G401.6 (cell line): ENCODE measurements at regions not wholly inside any gene's neighbourhood (a gene's known extent, or its start where the extent isn't known, plus 50 kb on each side); places are given as distances from the start of the nearest gene placed in this dataset.
"Not testable (repeated sequence)": the region's sequence is repeated elsewhere in the genome, so short reads cannot be mapped to it uniquely, and the experiment has no call there.

ENCODE experiments used
- FAIRE-seq: peaks from 2 replicates; lab custom pipeline; 2012; peaks lifted over from hg19 to GRCh38; lab: Jason Lieb, UNC

GRCh38 chr1:29424266-29424665 lies 187.9 kb downstream of the PTPRU start:
- no peak for FAIRE-seq

DNA sequence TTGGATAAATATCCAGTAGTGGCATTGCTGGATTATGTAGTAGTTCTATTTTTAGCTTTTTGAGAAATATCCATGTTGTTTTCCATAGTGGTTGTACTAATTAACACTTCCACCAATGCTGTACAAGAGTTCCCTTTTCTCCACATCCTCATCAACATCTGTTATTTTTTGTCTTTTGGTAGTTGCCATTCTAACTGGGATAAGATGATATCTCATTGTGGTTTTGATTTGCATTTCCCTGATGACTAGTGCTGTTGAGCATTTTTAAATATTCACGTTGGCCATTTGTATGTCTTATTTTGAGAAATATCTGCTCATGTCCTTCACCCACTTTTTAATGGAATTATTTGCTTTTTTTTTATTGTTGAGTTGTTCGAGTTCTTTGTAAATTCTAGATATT lies 183.9 kb downstream of the PTPRU start:
- no peak for FAIRE-seq

DNA sequence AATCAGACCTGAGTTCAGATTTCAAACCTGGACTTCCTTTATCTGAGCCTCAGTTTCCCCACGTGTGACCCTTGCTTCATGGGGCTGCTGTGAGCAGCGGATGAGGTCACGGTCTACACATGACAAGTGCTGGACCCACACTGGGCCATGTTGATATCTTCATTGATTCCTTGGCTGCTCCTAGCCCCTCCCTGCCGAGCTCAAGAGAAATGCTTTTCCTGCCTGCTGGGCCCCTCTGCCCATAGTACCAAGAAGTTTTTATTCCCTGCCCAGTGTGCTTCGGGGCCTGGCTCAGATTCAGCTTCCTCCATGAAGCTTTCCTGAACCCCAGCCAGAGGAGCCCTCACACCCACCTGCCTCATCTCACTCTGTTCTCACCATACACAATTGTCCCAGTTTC lies 181.6 kb downstream of the PTPRU start:
- no peak for FAIRE-seq

GRCh38 chr1:29417147-29417858 lies 181.0 kb downstream of the PTPRU start:
- FAIRE-seq: no peak

- FAIRE-seq: no peak
These were observed 180.2 kb downstream of the PTPRU start for GRCh38 chr1:29416267-29417146.

DNA sequence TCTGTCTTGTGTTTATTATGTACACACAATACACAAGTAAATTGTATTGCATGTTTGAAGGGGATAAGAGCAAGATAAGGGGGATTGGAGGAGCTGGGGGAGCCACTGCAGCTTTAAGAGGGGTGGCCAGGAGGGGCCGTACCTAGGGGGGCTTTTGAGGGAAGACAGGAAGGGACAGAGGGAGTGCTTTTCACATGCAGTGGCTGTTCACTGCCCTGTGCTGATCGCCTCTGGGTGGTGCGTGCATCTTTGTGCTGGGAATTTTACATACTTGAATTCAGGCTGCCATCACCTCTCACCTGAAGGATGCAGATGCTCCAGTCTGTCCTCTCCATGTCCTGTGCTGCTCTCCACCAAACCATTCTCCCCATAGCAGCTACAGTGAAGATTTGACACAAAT lies 179.5 kb downstream of the PTPRU start:
- no peak for FAIRE-seq

DNA sequence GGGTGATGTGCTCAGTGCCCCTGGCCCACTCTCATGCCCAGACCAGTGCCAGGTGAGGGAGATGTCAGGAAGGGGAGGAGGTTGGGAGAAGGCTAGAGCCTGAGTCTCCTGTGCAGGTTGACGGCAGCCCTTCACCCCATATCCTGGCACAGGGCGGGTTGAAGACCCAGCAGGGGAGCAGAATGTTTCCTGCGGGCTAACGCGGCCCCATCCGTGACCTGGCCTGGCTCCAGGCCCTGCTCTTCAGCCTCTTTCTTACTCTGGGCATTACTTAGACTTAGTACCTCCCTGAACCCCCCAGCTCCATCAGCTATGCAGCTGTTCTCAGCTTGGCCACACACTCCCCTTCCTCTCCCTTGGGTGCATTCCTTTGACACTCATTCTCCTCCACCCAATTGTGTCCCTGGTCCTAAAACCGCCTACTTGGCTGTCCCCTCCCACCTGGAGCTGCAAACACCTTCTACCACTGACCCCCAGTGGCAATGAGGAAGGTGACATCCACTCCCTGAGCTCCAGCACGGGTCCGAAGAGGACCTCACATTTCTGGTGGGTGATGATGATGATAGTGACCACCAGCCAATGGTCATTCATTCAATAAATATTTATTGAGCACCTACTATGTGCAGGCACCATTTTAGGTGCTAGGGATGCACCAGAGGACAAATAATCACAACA lies 179.0 kb downstream of the PTPRU start:
- FAIRE-seq: no peak

- no peak for FAIRE-seq
These were observed 177.8 kb downstream of the PTPRU start for GRCh38 chr1:29414086-29414485.

DNA sequence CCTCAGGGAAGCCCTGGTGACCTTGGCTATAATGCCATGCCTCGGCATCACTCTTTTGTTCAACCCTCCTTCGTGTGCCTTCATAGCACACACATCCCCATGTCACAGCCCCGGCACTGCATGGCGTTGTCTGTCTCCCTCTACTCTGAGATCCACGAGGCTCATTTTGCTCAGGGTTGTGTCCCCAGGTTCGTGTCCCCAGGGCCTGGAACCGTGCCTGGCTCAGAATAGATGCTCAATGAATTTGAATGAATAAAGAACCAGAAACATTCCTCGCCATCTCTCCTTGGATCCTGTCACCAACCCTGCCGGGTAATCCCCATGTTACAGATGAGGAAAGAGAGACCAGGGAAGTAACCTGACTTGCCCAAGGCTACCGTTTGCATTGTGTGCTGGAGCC lies 177.3 kb downstream of the PTPRU start:
- FAIRE-seq: no peak

- no peak for FAIRE-seq
These were observed 176.3 kb downstream of the PTPRU start for GRCh38 chr1:29412591-29412990.

- no peak for FAIRE-seq
These were observed 174.2 kb downstream of the PTPRU start for GRCh38 chr1:29410476-29410875.

GRCh38 chr1:29409616-29410015 lies 173.3 kb downstream of the PTPRU start:
- no peak for FAIRE-seq

GRCh38 chr1:29408831-29409605 lies 172.7 kb downstream of the PTPRU start:
- FAIRE-seq: no peak

DNA sequence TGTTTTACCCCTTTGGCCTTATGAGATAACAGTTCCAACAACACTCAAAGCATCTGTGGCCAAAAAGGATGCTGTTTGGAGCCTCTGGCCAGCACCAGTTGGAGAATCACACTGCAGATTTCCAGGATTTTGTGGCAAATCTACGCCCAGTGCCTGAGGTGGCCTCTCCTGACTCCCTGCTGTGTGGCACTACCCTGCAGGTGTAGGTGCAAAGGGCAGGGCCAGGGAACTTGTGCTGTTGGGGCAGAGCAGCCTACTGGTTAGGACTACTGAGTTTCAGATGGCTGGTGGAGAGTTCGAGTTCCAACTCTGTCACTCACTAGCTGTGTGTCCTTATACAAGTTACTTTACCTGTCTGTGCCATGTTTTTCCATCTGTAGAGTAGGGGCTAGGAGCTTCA lies 170.5 kb downstream of the PTPRU start:
- FAIRE-seq: no peak

DNA sequence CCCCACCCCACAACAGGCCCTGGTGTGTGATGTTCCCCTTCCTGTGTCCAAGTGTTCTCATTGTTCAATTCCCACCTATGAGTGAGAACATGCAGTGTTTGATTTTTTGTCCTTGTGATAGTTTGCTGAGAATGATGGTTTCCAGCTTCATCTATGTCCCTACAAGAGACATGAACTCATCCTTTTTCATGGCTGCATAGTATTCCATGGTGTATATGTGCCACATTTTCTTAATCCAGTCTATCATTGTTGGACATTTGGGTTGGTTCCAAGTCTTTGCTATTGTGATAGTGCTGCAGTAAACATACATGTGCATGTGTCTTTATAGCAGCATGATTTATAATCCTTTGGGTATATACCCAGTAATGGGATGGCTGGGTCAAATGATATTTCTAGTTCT lies 163.9 kb downstream of the PTPRU start:
- FAIRE-seq: not testable (repeated sequence)

DNA sequence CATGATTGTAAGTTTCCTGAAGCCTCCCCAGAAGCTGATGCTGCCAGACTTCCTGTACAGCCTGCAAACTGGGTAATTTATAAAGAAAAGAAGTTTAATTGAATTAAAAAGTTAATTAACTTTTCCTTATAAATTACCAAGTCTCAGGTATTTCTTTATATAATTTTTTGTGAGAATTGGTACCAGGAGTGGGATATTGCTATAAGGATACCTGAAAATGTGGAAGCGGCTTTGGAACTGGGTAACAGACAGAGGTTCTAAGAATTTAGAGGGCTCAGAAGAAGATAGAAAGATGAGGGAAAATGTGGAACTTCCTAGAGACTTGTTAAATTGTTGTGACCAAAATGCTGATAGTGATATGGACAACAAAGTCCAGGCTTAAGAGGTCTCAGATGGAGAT lies 163.1 kb downstream of the PTPRU start:
- no peak for FAIRE-seq

- no peak for FAIRE-seq
These were observed 162.1 kb downstream of the PTPRU start for GRCh38 chr1:29398431-29398830.

DNA sequence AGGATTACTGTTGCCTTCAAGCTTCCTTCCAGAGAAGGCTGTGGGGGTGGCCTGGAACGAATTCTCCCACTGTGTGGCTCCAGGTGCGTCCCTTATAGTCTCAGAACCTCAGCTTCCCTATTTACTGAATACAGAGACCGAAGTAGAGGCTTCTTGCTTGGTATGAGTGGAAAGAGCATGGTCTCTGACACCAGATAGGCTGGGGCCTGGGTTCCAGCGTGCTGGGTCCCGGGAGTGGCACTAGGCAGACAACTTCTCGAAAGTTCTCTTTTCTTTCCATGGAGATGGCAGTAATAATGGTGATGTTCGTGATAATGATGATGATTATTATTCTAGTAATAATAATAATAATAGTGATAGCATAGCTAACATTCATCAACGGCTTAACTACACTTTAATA lies 161.7 kb downstream of the PTPRU start:
- FAIRE-seq: no peak

DNA sequence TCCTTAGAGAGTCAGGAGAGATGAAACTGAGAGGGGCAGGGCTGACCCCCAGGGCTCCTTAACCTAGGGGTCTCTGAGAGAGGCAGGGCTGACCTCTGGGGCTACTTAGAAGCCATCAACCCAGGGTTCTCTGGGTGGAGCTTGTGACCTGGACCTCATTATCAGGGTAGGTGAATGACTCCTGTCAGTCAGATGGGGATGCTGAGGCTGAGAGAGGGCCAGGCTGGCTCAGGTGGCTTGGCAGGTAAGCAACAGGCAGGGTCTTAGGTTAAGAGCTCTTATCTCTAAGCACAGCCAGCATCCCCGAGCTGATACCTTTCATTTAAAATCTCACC lies 160.9 kb downstream of the PTPRU start:
- FAIRE-seq: no peak

DNA sequence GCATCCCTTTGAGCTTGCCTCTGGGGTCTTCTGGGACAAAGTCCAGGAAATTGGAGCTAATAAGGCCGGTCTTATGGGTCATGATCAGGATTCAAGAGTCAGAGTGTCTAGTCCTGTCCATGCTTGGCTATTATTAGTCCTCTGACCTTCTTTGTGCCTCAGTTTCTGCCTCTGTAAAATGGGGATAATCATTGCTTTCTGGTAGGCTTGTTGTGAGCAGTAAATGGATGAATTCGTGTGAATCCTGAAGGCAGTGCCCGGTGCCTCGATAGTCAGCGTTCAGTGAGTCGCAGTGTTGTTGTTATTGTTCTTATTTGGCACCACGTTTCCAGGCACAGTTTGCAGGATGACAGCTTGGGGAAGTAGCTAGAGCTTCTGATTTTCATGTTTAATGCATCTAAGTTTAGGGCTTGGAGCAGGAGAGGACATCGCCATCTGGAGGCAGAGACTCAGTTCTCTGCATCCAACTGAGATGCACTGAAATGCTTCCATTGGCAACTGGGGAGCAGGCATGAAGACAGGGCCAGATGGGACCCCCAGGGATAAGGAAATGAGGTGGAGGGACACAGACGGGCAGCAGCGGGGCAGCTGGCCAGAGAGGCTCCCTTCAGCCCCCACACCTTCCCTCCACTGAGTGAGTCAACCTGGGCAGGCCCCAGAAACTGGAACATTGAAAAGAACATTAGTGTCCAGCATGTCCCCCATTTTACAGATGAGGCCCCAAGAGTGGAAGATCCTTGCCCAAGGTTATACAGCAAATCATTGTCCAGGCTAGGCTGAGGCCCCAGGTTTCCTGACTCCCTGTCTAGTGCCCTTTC lies 160.3 kb downstream of the PTPRU start:
- FAIRE-seq: no peak

DNA sequence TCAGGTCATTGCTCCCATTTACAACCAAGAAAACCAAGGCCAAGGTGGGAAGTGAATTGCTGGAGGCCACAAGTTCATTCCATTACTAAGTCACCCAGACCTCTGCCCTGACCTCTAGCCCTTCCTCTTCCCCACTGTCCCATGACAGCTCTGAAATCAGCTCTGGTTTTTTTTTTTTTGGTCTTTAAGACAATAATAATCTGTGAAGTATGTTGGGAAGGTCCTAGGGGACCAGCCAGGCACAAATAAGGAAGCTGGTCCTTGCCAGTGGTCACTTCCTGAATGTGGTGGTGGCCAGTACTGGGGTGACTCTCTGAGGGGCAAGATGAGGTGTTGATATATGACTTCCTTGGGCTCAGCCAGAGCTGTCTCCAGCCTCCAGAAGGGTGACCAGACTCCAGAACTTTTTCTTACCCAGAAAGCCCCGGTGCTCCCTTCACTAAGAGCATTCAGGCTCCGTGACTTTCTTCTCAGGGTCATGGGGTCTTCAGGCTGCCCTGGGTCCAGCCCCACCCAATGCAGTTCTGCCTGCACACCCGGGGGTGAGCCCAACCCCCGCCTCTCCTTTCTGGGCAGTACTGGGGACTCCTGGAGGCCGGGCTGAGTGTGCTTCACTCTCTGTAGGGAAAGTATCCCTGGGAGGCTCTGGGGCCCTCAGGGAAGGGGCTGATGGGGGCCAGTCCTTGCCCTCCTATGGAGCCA lies 159.6 kb downstream of the PTPRU start:
- no peak for FAIRE-seq
